H1 (cell line): ENCODE measurements at regions not wholly inside any gene's neighbourhood (a gene's known extent, or its start where the extent isn't known, plus 50 kb on each side); places are given as distances from the start of the nearest gene placed in this dataset.

Experiments used
- CTCF ChIA-PET: fragments of 300-600 bp; sonication (Branson Sonifier 250); formaldehyde crosslinking; loops from one replicate; lab custom pipeline; 2021; ENCODE audit not compliant: partially characterized antibody; lab: Charles Lee
- POLR2A ChIA-PET: fragments of 300-600 bp; sonication (Branson Sonifier 250); formaldehyde crosslinking; loops from one replicate; lab custom pipeline; 2021; ENCODE audit warnings: inconsistent platforms; ENCODE audit not compliant: partially characterized antibody; lab: Charles Lee
- DNase-seq, 2 experiments: peaks; one replicate each; pipeline versions ENCODE4 v3.0.0 to v3.0.0-alpha.2; 2010 to 2022; ENCODE audit warnings: low spot score in 2 of 2, low read depth in 1 of 2, mixed read lengths in 1 of 2
- FAIRE-seq: peaks from 2 replicates; lab custom pipeline; 2011; peaks lifted over from hg19 to GRCh38; lab: Jason Lieb, UNC
- H2AFZ ChIP-seq: 2 replicates; pipeline ENCODE4 v1.8.1; 2012; ENCODE audit warnings: low read length, inconsistent platforms
- H2AK5ac ChIP-seq: 2 replicates; pipeline ENCODE4 v1.6.1; 2013; ENCODE audit warnings: low read depth, low read length
- H2BK120ac ChIP-seq: replicated peaks from 2 replicates; pipeline ENCODE3; 2013; ENCODE audit warnings: low read depth, low read length, inconsistent platforms
- H2BK12ac ChIP-seq: 2 replicates; pipeline ENCODE4 v1.6.1; 2013; ENCODE audit warnings: low read depth, low read length
- H2BK15ac ChIP-seq: 2 replicates; pipeline ENCODE4 v1.6.1; 2013; ENCODE audit warnings: low read length
- H2BK20ac ChIP-seq: 2 replicates; pipeline ENCODE4 v1.6.1; 2013; ENCODE audit warnings: low read length
- H2BK5ac ChIP-seq: 2 replicates; pipeline ENCODE4 v1.6.1; 2013; ENCODE audit warnings: low read depth, low read length
- H3K14ac ChIP-seq: 2 replicates; pipeline ENCODE4 v1.6.1; 2013; ENCODE audit warnings: inconsistent platforms; ENCODE audit not compliant: insufficient read length
- H3K18ac ChIP-seq: 2 replicates; pipeline ENCODE4 v1.6.1; 2013; ENCODE audit warnings: low read length; ENCODE audit errors: extremely low read depth
- H3K23ac ChIP-seq: 2 replicates; pipeline ENCODE4 v1.6.1; 2013; ENCODE audit warnings: inconsistent platforms; ENCODE audit not compliant: insufficient read length
- H3K23me2 ChIP-seq: 2 replicates; pipeline ENCODE4 v1.6.1; 2013; ENCODE audit warnings: low read depth, low read length
- H3K27ac ChIP-seq: 2 replicates; pipeline ENCODE4 v1.6.1; 2011; ENCODE audit warnings: low read depth, low read length, inconsistent platforms
- H3K27me3 ChIP-seq, 4 experiments: replicated peaks in 1 of 4; 1 replicate in 1 of 4; 2 replicates in 3 of 4; pipeline versions ENCODE4 v1.6.1 to v1.8.1; 2011 to 2013; ENCODE audit warnings: low read length in 3 of 4, mild to moderate bottlenecking in 3 of 4, inconsistent platforms in 2 of 4, mixed read lengths in 2 of 4, moderate library complexity in 1 of 4; ENCODE audit not compliant: control insufficient read depth in 3 of 4, insufficient read depth in 3 of 4; ENCODE audit errors: extremely low read depth in 1 of 4
- H3K36me3 ChIP-seq, 4 experiments: 2 replicates each; pipeline versions ENCODE4 v1.6.1 to v1.8.1; 2011 to 2013; ENCODE audit warnings: mild to moderate bottlenecking in 4 of 4, low read length in 3 of 4, moderate library complexity in 2 of 4, control low read depth in 1 of 4, inconsistent platforms in 1 of 4; ENCODE audit not compliant: insufficient read depth in 4 of 4, control insufficient read depth in 2 of 4
- H3K4ac ChIP-seq: replicated peaks from 2 replicates; pipeline ENCODE3; 2013; ENCODE audit warnings: low read length, low read depth, mixed read lengths, inconsistent platforms; ENCODE audit not compliant: insufficient read length
- H3K4me1 ChIP-seq, 4 experiments: replicated peaks in 1 of 4; 1 replicate in 1 of 4; 2 replicates in 3 of 4; pipeline versions ENCODE4 v1.6.1 to v1.8.1; 2011 to 2013; ENCODE audit warnings: low read length in 3 of 4, inconsistent platforms in 2 of 4, mixed read lengths in 1 of 4; ENCODE audit not compliant: insufficient read depth in 4 of 4, control insufficient read depth in 3 of 4
- H3K4me2 ChIP-seq, 2 experiments: 2 replicates each; pipeline versions ENCODE4 v1.6.1 to v1.8.1; 2011 to 2013; ENCODE audit warnings: low read depth in 2 of 2, low read length in 2 of 2, control low read depth in 1 of 2, inconsistent platforms in 1 of 2, mild to moderate bottlenecking in 1 of 2; ENCODE audit not compliant: insufficient read depth in 1 of 2
- H3K4me3 ChIP-seq, 4 experiments: fragments of 200-600, 300-600 bp in 1 of 4; sonication (generic), shearing (Covaris generic), sonication (Bioruptor Twin) in 1 of 4; 2 replicates each; pipeline versions ENCODE4 v1.5.1 to v1.8.1; 2011 to 2016; ENCODE audit warnings: low read length in 4 of 4, low read depth in 3 of 4, control low read depth in 2 of 4, inconsistent platforms in 2 of 4, mild to moderate bottlenecking in 2 of 4, mixed read lengths in 1 of 4, moderate library complexity in 1 of 4; ENCODE audit not compliant: insufficient read depth in 2 of 4; ENCODE audit errors: extremely low read depth in 1 of 4
- H3K56ac ChIP-seq: replicated peaks from 2 replicates; pipeline ENCODE3; 2013; ENCODE audit warnings: low read depth, mild to moderate bottlenecking, mixed read lengths, low read length, inconsistent platforms; ENCODE audit not compliant: insufficient read length
- H3K79me1 ChIP-seq: 2 replicates; pipeline ENCODE4 v1.6.1; 2013; ENCODE audit warnings: low read depth, low read length, control low read depth
- H3K79me2 ChIP-seq, 2 experiments: 2 replicates each; pipeline versions ENCODE4 v1.6.1 to v1.8.1; 2012 to 2013; ENCODE audit warnings: low read length in 2 of 2, mild to moderate bottlenecking in 2 of 2, inconsistent platforms in 1 of 2; ENCODE audit not compliant: insufficient read depth in 2 of 2, control insufficient read depth in 1 of 2
- H3K9ac ChIP-seq, 4 experiments: replicated peaks in 1 of 4; 1 replicate in 1 of 4; 2 replicates in 3 of 4; pipeline versions ENCODE4 v1.6.1 to v1.8.1; 2011 to 2013; ENCODE audit warnings: low read depth in 3 of 4, low read length in 3 of 4, control low read depth in 2 of 4, mild to moderate bottlenecking in 2 of 4, moderate library complexity in 2 of 4, inconsistent platforms in 1 of 4; ENCODE audit errors: extremely low read depth in 1 of 4
- H3K9me3 ChIP-seq, 2 experiments: 2 replicates each; pipeline versions ENCODE4 v1.6.1 to v1.8.1; 2012 to 2013; ENCODE audit warnings: mild to moderate bottlenecking in 2 of 2, moderate library complexity in 2 of 2, control low read depth in 1 of 2, inconsistent platforms in 1 of 2, low read depth in 1 of 2, low read length in 1 of 2, mixed read lengths in 1 of 2; ENCODE audit not compliant: insufficient read depth in 2 of 2
- H4K20me1 ChIP-seq, 2 experiments: replicated peaks in 1 of 2; 2 replicates each; pipeline versions ENCODE3 to v1.8.1; 2011 to 2013; ENCODE audit warnings: inconsistent platforms in 2 of 2, low read length in 2 of 2, mild to moderate bottlenecking in 1 of 2; ENCODE audit not compliant: insufficient read depth in 2 of 2, control insufficient read depth in 1 of 2
- H4K5ac ChIP-seq: 2 replicates; pipeline ENCODE4 v1.6.1; 2013; ENCODE audit warnings: low read length, low read depth, mixed read lengths, inconsistent platforms; ENCODE audit not compliant: insufficient read length
- H4K8ac ChIP-seq: 2 replicates; pipeline ENCODE4 v1.8.0; 2013; ENCODE audit warnings: mild to moderate bottlenecking, moderate library complexity, low read length, inconsistent platforms; ENCODE audit not compliant: insufficient read depth; ENCODE audit errors: extremely low read depth
- H4K91ac ChIP-seq: replicated peaks from 2 replicates; pipeline ENCODE3; 2013; ENCODE audit warnings: low read length, mixed read lengths, inconsistent platforms; ENCODE audit not compliant: insufficient read length
- BACH1 ChIP-seq: IDR thresholded peaks from 2 replicates; pipeline ENCODE4 v1.6.1; 2012; ENCODE audit warnings: low read length, improper control_type of control experiment
- CBX8 ChIP-seq: fragments of 300-800, 300-1000 bp; sonication (generic); IDR thresholded peaks from 2 replicates; pipeline ENCODE4 v1.7.1; 2016; ENCODE audit warnings: low read depth, low read length, borderline replicate concordance
- CEBPB ChIP-seq: IDR thresholded peaks from 2 replicates; pipeline ENCODE4 v1.6.1; 2012; ENCODE audit warnings: low read depth, low read length
- CHD1 ChIP-seq: IDR thresholded peaks from 2 replicates; pipeline ENCODE4 v1.6.1; 2012; ENCODE audit warnings: low read depth, low read length, improper control_type of control experiment
- CREB1 ChIP-seq: IDR thresholded peaks from 2 replicates; pipeline ENCODE4 v1.6.1; 2012; ENCODE audit warnings: inconsistent platforms
- E2F6 ChIP-seq: IDR thresholded peaks from 2 replicates; pipeline ENCODE4 v1.6.1; 2012; ENCODE audit warnings: inconsistent platforms
- EP300 ChIP-seq, 2 experiments: IDR thresholded peaks; 1 replicate in 1 of 2; 2 replicates in 1 of 2; pipeline ENCODE4 v1.6.1; 2011 to 2012; ENCODE audit warnings: low read depth in 2 of 2, low read length in 2 of 2, mild to moderate bottlenecking in 2 of 2, borderline replicate concordance in 1 of 2, inconsistent platforms in 1 of 2, moderate library complexity in 1 of 2
- HDAC6 ChIP-seq: IDR thresholded peaks from one replicate; pipeline ENCODE4 v1.7.1; 2012; ENCODE audit warnings: low read depth, mild to moderate bottlenecking, inconsistent platforms, low read length, moderate library complexity
- JUND ChIP-seq: IDR thresholded peaks from 2 replicates; pipeline ENCODE4 v1.6.1; 2011; ENCODE audit warnings: mild to moderate bottlenecking, improper control_type of control experiment, low read length
- KDM4A ChIP-seq: IDR thresholded peaks from one replicate; pipeline ENCODE4 v1.7.1; 2012; ENCODE audit warnings: low read depth, mild to moderate bottlenecking, moderate library complexity, low read length, inconsistent platforms; ENCODE audit not compliant: severe bottlenecking
- KDM5A ChIP-seq: fragments of 200-600 bp; IDR thresholded peaks from 2 replicates; pipeline ENCODE4 v1.7.1; 2012; ENCODE audit warnings: mild to moderate bottlenecking, low read length, inconsistent platforms, mixed read lengths
- POLR2A ChIP-seq, 2 experiments: IDR thresholded peaks; 1 replicate in 1 of 2; 2 replicates in 1 of 2; pipeline ENCODE4 v1.6.1; 2011; ENCODE audit warnings: low read depth in 2 of 2, low read length in 2 of 2, mild to moderate bottlenecking in 2 of 2; ENCODE audit errors: control extremely low read depth in 1 of 2
- POLR2AphosphoS5 ChIP-seq: IDR thresholded peaks from 2 replicates; pipeline ENCODE4 v1.6.1; 2011; ENCODE audit warnings: low read depth, low read length
- SIRT6 ChIP-seq: IDR thresholded peaks from one replicate; pipeline ENCODE4 v1.7.1; 2012; ENCODE audit warnings: low read length, inconsistent platforms
- TCF12 ChIP-seq: IDR thresholded peaks from 2 replicates; pipeline ENCODE4 v1.6.1; 2011; ENCODE audit warnings: low read depth, mild to moderate bottlenecking, low read length
- TEAD4 ChIP-seq: IDR thresholded peaks from 2 replicates; pipeline ENCODE4 v1.6.1; 2012; ENCODE audit warnings: low read depth, low read length, inconsistent platforms, mixed read lengths
- YY1 ChIP-seq: IDR thresholded peaks from 2 replicates; pipeline ENCODE4 v1.6.1; 2011; ENCODE audit warnings: low read depth, mild to moderate bottlenecking, low read length
- WGBS, 2 experiments: shearing (Covaris generic) in 1 of 2; methylation state at CpG; one replicate each; pipeline versions ENCODE4 v1.1.6 to v1.1.7; 2013 to 2015; ENCODE audit warnings: low lambda C conversion rate in 2 of 2, mixed read lengths in 2 of 2, inconsistent platforms in 1 of 2, low coverage in 1 of 2, missing lambda C conversion rate in 1 of 2; ENCODE audit not compliant: insufficient replicate concordance in 2 of 2, insufficient coverage in 1 of 2, insufficient read length in 1 of 2; ENCODE audit errors: extremely low coverage in 1 of 2, missing lambda C conversion rate in 1 of 2; 5-methylcytosine and 5-hydroxymethylcytosine counted together

DNA sequence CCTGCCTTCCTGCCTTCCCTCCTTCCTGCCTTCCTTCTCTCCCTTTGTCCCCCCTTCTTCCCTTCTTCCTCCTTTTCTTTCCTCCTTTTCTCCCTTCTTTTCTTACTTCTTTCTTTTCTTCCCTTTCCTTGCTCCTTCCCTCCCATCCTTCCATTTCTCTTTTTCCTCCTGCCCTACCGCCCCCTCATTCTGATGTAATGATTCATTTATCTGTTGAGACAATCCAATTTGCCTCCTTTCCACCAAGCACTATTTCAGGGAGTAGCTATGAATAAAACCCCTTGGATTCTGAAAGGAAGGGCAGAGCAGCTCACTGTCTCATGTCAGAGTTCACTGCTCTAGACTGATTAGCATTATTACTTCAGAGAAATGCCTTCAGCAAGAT is 462.6 kb downstream of the PDCD6IP start:
- Histone ChIP-seq H3K27me3 (no peaks in the 10 kb centered on the region; a peak in 1 of 7 replicates), H3K27ac (no peak overlapping the region), H3K36me3 (no peaks in the 10 kb centered on the region), H3K23ac (no peak overlapping the region), H3K4ac (no peak overlapping the region), H2BK120ac (no peak overlapping the region), H3K14ac (no peak overlapping the region), H3K79me2 (no peaks in the 10 kb centered on the region), H3K9me3 (no peaks in the 10 kb centered on the region), H2AK5ac (no peak overlapping the region), H3K4me3 (no peak overlapping the region), H2BK20ac (no peak overlapping the region), H2AFZ (peak overlapping the region; percentile 92), H4K8ac (no peak overlapping the region), H3K9ac (no peak overlapping the region), H4K20me1 (no peaks in the 10 kb centered on the region), H3K18ac (no peak overlapping the region), H4K91ac (peak overlapping the region; percentile 30), H3K4me1 (peaks cover 0 to 6% (median 4%) of the 10 kb centered on the region in 4 experiments; a peak in 4 of 7 replicates), H4K5ac (no peak overlapping the region), H2BK12ac (no peak overlapping the region), H3K79me1 (no peaks in the 10 kb centered on the region), H2BK5ac (no peak overlapping the region), H3K56ac (no peak overlapping the region), H3K4me2 (no peak overlapping the region), H3K23me2 (0 out of 2 replicates have a peak, but pooled peaks cover 3% of the 10 kb centered on the region), H2BK15ac (no peak overlapping the region)
- CTCF ChIA-PET = interaction anchor here (0.7 to 6.9 kb wide), 52 partner anchors 9 to 919 kb away, joined by 3 to 62 read pairs (median 4); no protein-coding TSS in a partner anchor
- 90% methylated on average over 1 of the region's 1 CpG; no CpG with 5 or more reads in 1 of the 2 experiments for WGBS, 2 experiments
- POLR2A ChIA-PET = no interaction called here
- FAIRE-seq (no peak), DNase-seq (no peak)
- TF ChIP-seq SIRT6 (no peak), KDM4A (no peak), KDM5A (no peak), POLR2AphosphoS5 (no peak), BACH1 (no peak), CHD1 (no peak), E2F6 (no peak), TCF12 (no peak), TEAD4 (no peak), EP300 (IDR thresholded peaks at IDR 0.05; ENCODE audit: borderline replicate concordance in 1 of 2, low read depth in 2 of 2, low read length in 2 of 2) (no peak), YY1 (no peak), CBX8 (no peak), POLR2A (IDR thresholded peaks at IDR 0.05; ENCODE audit: control extremely low read depth in 1 of 2, low read depth in 2 of 2, low read length in 2 of 2) (no peak), CREB1 (no peak), JUND (no peak), CEBPB (no peak), HDAC6 (no peak)
